H9 (cell line): ENCODE measurements at regions not wholly inside any gene's neighbourhood (a gene's known extent, or its start where the extent isn't known, plus 50 kb on each side); places are given as distances from the start of the nearest gene placed in this dataset.

ENCODE experiments used
- DNase-seq: peaks from one replicate; pipeline ENCODE4 v3.0.0-alpha.2; 2017
- H2AFZ ChIP-seq: one replicate; pipeline ENCODE4 v1.6.1; 2013; ENCODE audit warnings: mild to moderate bottlenecking, low read length, control low read depth, moderate library complexity
- H2AK5ac ChIP-seq: 2 replicates; pipeline ENCODE4 v1.6.1; 2013; ENCODE audit warnings: low read length, control low read depth, mixed read lengths; ENCODE audit not compliant: insufficient read length
- H2BK120ac ChIP-seq: one replicate; pipeline ENCODE4 v1.6.1; 2013; ENCODE audit warnings: low read depth, mild to moderate bottlenecking, low read length, control low read depth, inconsistent platforms; ENCODE audit not compliant: poor library complexity, severe bottlenecking
- H2BK12ac ChIP-seq: 2 replicates; pipeline ENCODE4 v1.6.1; 2013; ENCODE audit warnings: low read length, control low read depth, mixed read lengths, low read depth; ENCODE audit not compliant: insufficient read length
- H2BK15ac ChIP-seq: 2 replicates; pipeline ENCODE4 v1.6.1; 2013; ENCODE audit warnings: low read depth, low read length, control low read depth
- H2BK20ac ChIP-seq: one replicate; pipeline ENCODE4 v1.6.1; 2013; ENCODE audit warnings: low read depth, mild to moderate bottlenecking, low read length, control low read depth, inconsistent platforms; ENCODE audit not compliant: poor library complexity, severe bottlenecking
- H2BK5ac ChIP-seq: 2 replicates; pipeline ENCODE4 v1.6.1; 2013; ENCODE audit warnings: low read length, control low read depth, mixed read lengths; ENCODE audit not compliant: insufficient read length
- H3K14ac ChIP-seq: 2 replicates; pipeline ENCODE4 v1.6.1; 2013; ENCODE audit warnings: low read length, control low read depth; ENCODE audit not compliant: insufficient read depth
- H3K18ac ChIP-seq: 2 replicates; pipeline ENCODE4 v1.6.1; 2013; ENCODE audit warnings: low read depth, mild to moderate bottlenecking, mixed read lengths, low read length, control low read depth; ENCODE audit not compliant: insufficient read length
- H3K23ac ChIP-seq: 2 replicates; pipeline ENCODE4 v1.6.1; 2013; ENCODE audit warnings: low read length, control low read depth, mixed read lengths, low read depth; ENCODE audit not compliant: insufficient read length
- H3K23me2 ChIP-seq: 2 replicates; pipeline ENCODE4 v1.6.1; 2013; ENCODE audit warnings: low read depth, mild to moderate bottlenecking, mixed read lengths, low read length, control low read depth; ENCODE audit not compliant: insufficient read length, poor library complexity, severe bottlenecking
- H3K27ac ChIP-seq: 2 replicates; pipeline ENCODE4 v1.5.1; 2013; ENCODE audit warnings: low read length, control low read depth, mixed read lengths, low read depth; ENCODE audit not compliant: insufficient read length
- H3K27me3 ChIP-seq: 2 replicates; pipeline ENCODE4 v1.6.1; 2013; ENCODE audit warnings: low read length, control low read depth, inconsistent platforms; ENCODE audit not compliant: insufficient read depth
- H3K4ac ChIP-seq: 2 replicates; pipeline ENCODE4 v1.6.1; 2013; ENCODE audit warnings: low read depth, mild to moderate bottlenecking, control low read depth, inconsistent platforms, low read length, moderate library complexity
- H3K4me1 ChIP-seq: 2 replicates; pipeline ENCODE4 v1.6.1; 2013; ENCODE audit warnings: low read length, control low read depth, inconsistent platforms; ENCODE audit not compliant: insufficient read depth
- H3K4me2 ChIP-seq: 2 replicates; pipeline ENCODE4 v1.6.1; 2013; ENCODE audit warnings: low read length, control low read depth, mixed read lengths; ENCODE audit not compliant: insufficient read length, insufficient read depth
- H3K56ac ChIP-seq: 2 replicates; pipeline ENCODE4 v1.6.1; 2013; ENCODE audit warnings: low read depth, mild to moderate bottlenecking, mixed read lengths, low read length, control low read depth; ENCODE audit not compliant: insufficient read length
- H3K79me1 ChIP-seq: 2 replicates; pipeline ENCODE4 v1.6.1; 2013; ENCODE audit warnings: low read depth, mild to moderate bottlenecking, moderate library complexity, low read length, control low read depth, inconsistent platforms; ENCODE audit not compliant: insufficient read depth, poor library complexity, severe bottlenecking
- H3K79me2 ChIP-seq: 2 replicates; pipeline ENCODE4 v1.6.1; 2013; ENCODE audit warnings: low read length, control low read depth, inconsistent platforms; ENCODE audit not compliant: insufficient read depth
- H3K9ac ChIP-seq: 2 replicates; pipeline ENCODE4 v1.6.1; 2013; ENCODE audit warnings: low read length, control low read depth, mixed read lengths; ENCODE audit not compliant: insufficient read length; ENCODE audit errors: extremely low read depth
- H3K9me3 ChIP-seq: one replicate; pipeline ENCODE4 v1.6.1; 2013; ENCODE audit warnings: low read depth, low read length, inconsistent platforms; ENCODE audit not compliant: control insufficient read depth
- H3T11ph ChIP-seq: one replicate; pipeline ENCODE4 v1.6.1; 2013; ENCODE audit warnings: mild to moderate bottlenecking, low read length, control low read depth, inconsistent platforms
- H4K20me1 ChIP-seq: one replicate; pipeline ENCODE4 v1.6.1; 2013; ENCODE audit not compliant: control insufficient read depth, insufficient read length, insufficient read depth
- H4K5ac ChIP-seq: 2 replicates; pipeline ENCODE4 v1.6.1; 2013; ENCODE audit warnings: low read depth, mild to moderate bottlenecking, mixed read lengths, low read length, control low read depth; ENCODE audit not compliant: insufficient read length
- H4K8ac ChIP-seq: replicated peaks from 2 replicates; pipeline ENCODE4 v1.6.1; 2013; ENCODE audit warnings: low read length, control low read depth, mixed read lengths, low read depth; ENCODE audit not compliant: insufficient read length
- H4K91ac ChIP-seq: 2 replicates; pipeline ENCODE4 v1.6.1; 2013; ENCODE audit warnings: low read depth, mild to moderate bottlenecking, moderate library complexity, mixed read lengths, low read length, control low read depth; ENCODE audit not compliant: insufficient read length
- H3K27ac Mint-ChIP-seq, 3 experiments: 2 replicates in 2 of 3; 3 replicates in 1 of 3; pipeline ENCODE4 v1.8.0; 2020 to 2021; ENCODE audit warnings: mixed read lengths in 3 of 3, mild to moderate bottlenecking in 1 of 3, moderate library complexity in 1 of 3
- H3K27me3 Mint-ChIP-seq: 2 replicates; pipeline ENCODE4 v1.8.0; 2021; ENCODE audit warnings: low read depth, mild to moderate bottlenecking, moderate library complexity, mixed read lengths
- H3K36me3 Mint-ChIP-seq, 3 experiments: 2 replicates in 2 of 3; 3 replicates in 1 of 3; pipeline ENCODE4 v1.8.0; 2020 to 2021; ENCODE audit warnings: low read depth in 3 of 3, mixed read lengths in 3 of 3; ENCODE audit not compliant: insufficient read depth in 1 of 3
- H3K4me1 Mint-ChIP-seq, 2 experiments: 2 replicates each; pipeline ENCODE4 v1.8.0; 2020; ENCODE audit warnings: mixed read lengths in 2 of 2
- H3K4me3 Mint-ChIP-seq, 2 experiments: 2 replicates in 1 of 2; 3 replicates in 1 of 2; pipeline ENCODE4 v1.8.0; 2020 to 2021; ENCODE audit warnings: mild to moderate bottlenecking in 2 of 2, mixed read lengths in 2 of 2, moderate library complexity in 1 of 2
- H3K9me3 Mint-ChIP-seq, 2 experiments: 2 replicates in 1 of 2; 3 replicates in 1 of 2; pipeline ENCODE4 v1.8.0; 2020; ENCODE audit warnings: mild to moderate bottlenecking in 2 of 2, mixed read lengths in 2 of 2, moderate library complexity in 1 of 2
- WGBS: extraction: QIAGEN DNeasy Blood & Tissue Kit; methylation state at CpG from one replicate; pipeline ENCODE4 v1.1.7; 2013; ENCODE audit warnings: missing lambda C conversion rate, low lambda C conversion rate, mixed read lengths; ENCODE audit not compliant: insufficient read length; ENCODE audit errors: extremely low coverage; 5-methylcytosine and 5-hydroxymethylcytosine counted together
- TF ChIP-seq, protein P1 (sequence below): fragments of 200-600 bp; sonication (generic); conservative IDR thresholded peaks from 3 replicates; pipeline ENCODE4 v1.8.0; 2021; ENCODE audit warnings: antibody characterized with exemption, mild to moderate bottlenecking

DNA sequence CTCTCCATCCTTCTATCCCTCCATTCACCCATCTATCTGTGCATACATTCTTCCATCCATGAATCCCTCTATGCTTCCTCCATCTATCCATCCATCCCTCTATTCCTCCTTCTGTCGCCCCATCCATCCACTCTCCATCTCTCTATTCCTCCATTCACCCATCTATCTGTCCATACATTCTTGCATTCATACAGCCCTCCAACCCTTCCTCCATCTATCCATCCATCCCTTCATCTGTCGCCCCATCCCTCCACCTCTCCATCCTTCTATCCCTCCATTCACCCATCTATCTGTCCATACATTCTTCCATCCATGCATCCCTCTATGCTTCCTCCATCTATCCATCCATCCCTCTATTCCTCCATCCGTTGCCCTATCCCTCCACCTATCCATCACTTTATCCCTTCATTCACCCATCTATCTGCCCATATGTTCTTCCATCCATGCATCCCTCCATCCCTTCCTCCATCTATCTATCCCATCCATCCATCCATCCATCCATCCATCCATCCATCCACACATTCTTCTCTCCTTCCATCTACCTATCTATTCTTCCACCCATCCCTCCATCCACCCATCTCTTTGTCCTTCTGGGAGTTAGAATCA is 272.5 kb upstream of the TNRC6C start:
- DNase-seq: no peak
- Histone ChIP-seq H3K23ac (no peak overlapping the region), H3K27me3 (no peaks in the 10 kb centered on the region), H2BK120ac (no peak overlapping the region), H3K18ac (no peak overlapping the region), H4K8ac (no peak overlapping the region), H3K4me2 (no peak overlapping the region), H2BK15ac (no peak overlapping the region), H3K79me1 (no peaks in the 10 kb centered on the region), H3K23me2 (no peaks in the 10 kb centered on the region), H3K14ac (no peak overlapping the region), H2BK5ac (no peak overlapping the region), H4K5ac (no peak overlapping the region), H3K79me2 (no peaks in the 10 kb centered on the region), H3K9ac (no peak overlapping the region), H3K27ac (no peak overlapping the region), H4K20me1 (no peaks in the 10 kb centered on the region), H2BK12ac (no peak overlapping the region), H3T11ph (no peak overlapping the region), H3K4me1 (peaks cover 12% of the 10 kb centered on the region), H2AK5ac (no peak overlapping the region), H3K4ac (no peak overlapping the region), H2BK20ac (no peak overlapping the region), H4K91ac (no peak overlapping the region), H2AFZ (no peak overlapping the region), H3K56ac (no peak overlapping the region), H3K9me3 (no peaks in the 10 kb centered on the region)
- 100% methylated on average over 3 of the region's 3 CpGs for WGBS
- H3K36me3 Mint-ChIP-seq: no peaks in the 10 kb centered on the region
- H3K4me1 Mint-ChIP-seq: peaks cover 9 to 15% of the 10 kb centered on the region in 2 experiments
- TF ChIP-seq, protein P1, sequence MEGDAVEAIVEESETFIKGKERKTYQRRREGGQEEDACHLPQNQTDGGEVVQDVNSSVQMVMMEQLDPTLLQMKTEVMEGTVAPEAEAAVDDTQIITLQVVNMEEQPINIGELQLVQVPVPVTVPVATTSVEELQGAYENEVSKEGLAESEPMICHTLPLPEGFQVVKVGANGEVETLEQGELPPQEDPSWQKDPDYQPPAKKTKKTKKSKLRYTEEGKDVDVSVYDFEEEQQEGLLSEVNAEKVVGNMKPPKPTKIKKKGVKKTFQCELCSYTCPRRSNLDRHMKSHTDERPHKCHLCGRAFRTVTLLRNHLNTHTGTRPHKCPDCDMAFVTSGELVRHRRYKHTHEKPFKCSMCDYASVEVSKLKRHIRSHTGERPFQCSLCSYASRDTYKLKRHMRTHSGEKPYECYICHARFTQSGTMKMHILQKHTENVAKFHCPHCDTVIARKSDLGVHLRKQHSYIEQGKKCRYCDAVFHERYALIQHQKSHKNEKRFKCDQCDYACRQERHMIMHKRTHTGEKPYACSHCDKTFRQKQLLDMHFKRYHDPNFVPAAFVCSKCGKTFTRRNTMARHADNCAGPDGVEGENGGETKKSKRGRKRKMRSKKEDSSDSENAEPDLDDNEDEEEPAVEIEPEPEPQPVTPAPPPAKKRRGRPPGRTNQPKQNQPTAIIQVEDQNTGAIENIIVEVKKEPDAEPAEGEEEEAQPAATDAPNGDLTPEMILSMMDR: no peak
- H3K9me3 Mint-ChIP-seq: no peaks in the 10 kb centered on the region; a peak in 1 of 5 replicates
- H3K27ac Mint-ChIP-seq: no peak overlapping the region
- no peak overlapping the region; a peak in 1 of 5 replicates for H3K4me3 Mint-ChIP-seq
- peaks cover 12% of the 10 kb centered on the region for H3K27me3 Mint-ChIP-seq
